ENCODE measurements at regions not wholly inside any gene's neighbourhood (a gene's known extent, or its start where the extent isn't known, plus 50 kb on each side); places are given as distances from the start of the nearest gene placed in this dataset.

DNA sequence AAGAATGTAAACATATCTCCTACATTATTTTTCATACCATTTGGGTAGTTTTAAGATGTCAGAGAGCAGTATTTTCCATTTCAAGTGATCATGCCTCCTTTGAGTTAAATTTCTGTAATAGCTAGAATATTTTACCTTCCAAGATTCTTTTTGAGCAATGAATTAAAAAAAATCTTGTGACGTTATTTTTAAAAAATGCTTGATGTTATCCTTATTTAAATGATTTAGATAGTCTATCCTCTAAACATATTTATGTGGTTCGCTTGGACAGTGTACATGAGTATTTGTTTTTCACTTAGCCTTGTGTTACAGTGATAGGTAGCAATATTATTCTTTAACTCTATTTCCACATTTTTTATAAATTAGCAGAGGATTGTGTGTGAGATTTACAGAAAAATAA lies 639.2 kb upstream of the CDH2 start:
- Histone ChIP-seq H3K9me3 (no peaks in the 10 kb centered on the region), H3K27me3 (no peaks in the 10 kb centered on the region), H3K36me3 (no peaks in the 10 kb centered on the region), H3K27ac (no peak overlapping the region), H3K4me3 (no peak overlapping the region), H3K4me1 (no peaks in the 10 kb centered on the region)
- intact Hi-C loops (cut with DNase I) = no loop called here
- ATAC-seq (no peak), DNase-seq (no peak)
- no peak for TF ChIP-seq CTCF (IDR thresholded peaks at IDR 0.05)

- H3K4me3 ChIP-seq = no peak overlapping the region
- no peaks in the 10 kb centered on the region for H3K9me3 ChIP-seq
- intact Hi-C loops (cut with DNase I) = no loop called here
- no peak for TF ChIP-seq CTCF (IDR thresholded peaks at IDR 0.05)
- no peaks in the 10 kb centered on the region for H3K4me1 ChIP-seq
- no peak for ATAC-seq
- H3K27me3 ChIP-seq = no peaks in the 10 kb centered on the region
- no peak overlapping the region for H3K27ac ChIP-seq
- no peak for DNase-seq
- H3K36me3 ChIP-seq = no peaks in the 10 kb centered on the region
Measured at GRCh38 chr18:28814365-28814764, 637.4 kb upstream of the CDH2 start.

GRCh38 chr18:28808373-28808772 lies 631.4 kb upstream of the CDH2 start:
- H3K27me3 ChIP-seq = no peaks in the 10 kb centered on the region
- no peaks in the 10 kb centered on the region for H3K36me3 ChIP-seq
- intact Hi-C loops (cut with DNase I) = no loop called here
- H3K4me1 ChIP-seq = no peaks in the 10 kb centered on the region
- H3K4me3 ChIP-seq = no peak overlapping the region
- no peak for ATAC-seq
- no peaks in the 10 kb centered on the region for H3K9me3 ChIP-seq
- DNase-seq = no peak
- no peak for TF ChIP-seq CTCF (IDR thresholded peaks at IDR 0.05)
- no peak overlapping the region for H3K27ac ChIP-seq

DNA sequence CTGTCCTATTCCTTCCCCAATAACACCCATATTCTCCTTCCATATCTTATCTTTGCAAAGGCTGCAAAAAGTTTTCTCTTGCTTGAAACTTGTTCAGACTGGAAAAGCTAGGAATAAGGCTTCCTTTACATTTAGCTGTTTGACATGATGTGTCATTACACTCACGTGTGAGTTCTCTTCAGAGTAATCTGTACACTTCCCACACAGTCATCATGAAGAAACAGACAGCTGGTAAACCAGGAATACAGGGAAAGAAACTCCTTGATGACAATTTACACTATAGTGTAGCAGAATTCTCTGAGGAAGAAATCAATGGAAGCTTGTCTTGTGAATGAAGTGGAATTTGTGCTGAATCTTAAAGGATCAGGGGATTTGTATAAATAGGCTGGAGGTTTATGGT lies 628.6 kb upstream of the CDH2 start:
- TF ChIP-seq CTCF (IDR thresholded peaks at IDR 0.05) = no peak
- no peak for DNase-seq

GRCh38 chr18:28804512-28805202 lies 627.7 kb upstream of the CDH2 start:
- H3K36me3 ChIP-seq = no peaks in the 10 kb centered on the region
- H3K4me1 ChIP-seq = no peaks in the 10 kb centered on the region
- H3K27me3 ChIP-seq = no peaks in the 10 kb centered on the region
- DNase-seq (no peak), ATAC-seq (no peak)
- H3K4me3 ChIP-seq = no peak overlapping the region
- H3K27ac ChIP-seq = no peak overlapping the region
- TF ChIP-seq CTCF (IDR thresholded peaks at IDR 0.05) = no peak
- H3K9me3 ChIP-seq = no peaks in the 10 kb centered on the region
- intact Hi-C loops (cut with DNase I) = no loop called here

More for the DNA sequence above, 628.6 kb upstream of the CDH2 start:
- no peaks in the 10 kb centered on the region for H3K4me1 ChIP-seq
- H3K27ac ChIP-seq = no peak overlapping the region
- H3K27me3 ChIP-seq = no peaks in the 10 kb centered on the region
- no peaks in the 10 kb centered on the region for H3K9me3 ChIP-seq
- H3K4me3 ChIP-seq = no peak overlapping the region
- no peak for ATAC-seq
- H3K36me3 ChIP-seq = no peaks in the 10 kb centered on the region
- intact Hi-C loops (cut with DNase I) = no loop called here

- no peak overlapping the region for H3K4me3 ChIP-seq
- H3K9me3 ChIP-seq = no peaks in the 10 kb centered on the region
- no peak for TF ChIP-seq CTCF (IDR thresholded peaks at IDR 0.05)
- H3K36me3 ChIP-seq = no peaks in the 10 kb centered on the region
- no peak for ATAC-seq
- no peaks in the 10 kb centered on the region for H3K27me3 ChIP-seq
- DNase-seq = no peak
- intact Hi-C loops (cut with DNase I) = no loop called here
- no peaks in the 10 kb centered on the region for H3K4me1 ChIP-seq
- H3K27ac ChIP-seq = no peak overlapping the region
Measured at GRCh38 chr18:28802546-28802945, 625.6 kb upstream of the CDH2 start.

All from upper lobe of right lung (tissue), 1 donor.